CD14-positive monocyte (primary cell): ENCODE measurements at regions not wholly inside any gene's neighbourhood (a gene's known extent, or its start where the extent isn't known, plus 50 kb on each side); places are given as distances from the start of the nearest gene placed in this dataset.

Experiments
- DNase-seq, 3 donors: peaks; one replicate each; pipeline ENCODE4 v3.0.0-alpha.2; 2011 to 2022
- H2AFZ ChIP-seq: 2 replicates; pipeline ENCODE4 v1.6.0; 2012; ENCODE audit warnings: mild to moderate bottlenecking, low read depth, low read length, inconsistent platforms; ENCODE audit not compliant: insufficient read depth, poor library complexity, severe bottlenecking
- H3K27ac ChIP-seq, 2 donors: 1 replicate in 1 of 2; 2 replicates in 1 of 2; pipeline ENCODE4 v1.5.1; 2012 to 2013; ENCODE audit warnings: low read length in 2 of 2, control low read depth in 1 of 2, inconsistent platforms in 1 of 2, low read depth in 1 of 2, mild to moderate bottlenecking in 1 of 2
- H3K27me3 ChIP-seq, 2 donors: one replicate each; pipeline versions ENCODE4 v1.6.0 to v1.6.1; 2011 to 2013; ENCODE audit warnings: low read length in 2 of 2; ENCODE audit not compliant: control insufficient read depth in 2 of 2, insufficient read depth in 2 of 2
- H3K36me3 ChIP-seq, 2 donors: replicated peaks in 1 of 2; 1 replicate in 1 of 2; 2 replicates in 1 of 2; pipeline versions ENCODE4 v1.5.1 to v1.6.1; 2012 to 2013; ENCODE audit warnings: low read length in 2 of 2, control low read depth in 1 of 2, inconsistent platforms in 1 of 2, mild to moderate bottlenecking in 1 of 2; ENCODE audit not compliant: insufficient read depth in 2 of 2, control insufficient read depth in 1 of 2
- H3K4me1 ChIP-seq, 2 donors: 1 replicate in 1 of 2; 2 replicates in 1 of 2; pipeline versions ENCODE4 v1.5.1 to v1.6.1; 2012 to 2013; ENCODE audit warnings: low read length in 2 of 2, control low read depth in 1 of 2, inconsistent platforms in 1 of 2, mild to moderate bottlenecking in 1 of 2, moderate library complexity in 1 of 2; ENCODE audit not compliant: insufficient read depth in 2 of 2, control insufficient read depth in 1 of 2
- H3K4me2 ChIP-seq: replicated peaks from 2 replicates; pipeline ENCODE3; 2012; ENCODE audit warnings: low read length, moderate library complexity, mild to moderate bottlenecking; ENCODE audit not compliant: poor library complexity, severe bottlenecking; ENCODE audit errors: extremely low read depth
- H3K4me3 ChIP-seq, 3 experiments: fragments of 200-600 bp in 1 of 3; sonication (generic) in 1 of 3; replicated peaks in 1 of 3; 1 replicate in 2 of 3; 2 replicates in 1 of 3; pipeline ENCODE4 v1.5.1; 2011 to 2013; ENCODE audit warnings: low read length in 3 of 3, mild to moderate bottlenecking in 3 of 3, control low read depth in 2 of 3, low read depth in 2 of 3, inconsistent platforms in 1 of 3, moderate library complexity in 1 of 3
- H3K79me2 ChIP-seq: 2 replicates; pipeline ENCODE4 v1.6.0; 2012; ENCODE audit warnings: mild to moderate bottlenecking, control low read depth, inconsistent platforms, low read length, moderate library complexity; ENCODE audit not compliant: insufficient read depth
- H3K9ac ChIP-seq: 2 replicates; pipeline ENCODE4 v1.6.0; 2017; ENCODE audit warnings: low read length, mild to moderate bottlenecking; ENCODE audit not compliant: insufficient read depth, poor library complexity, severe bottlenecking
- H3K9me3 ChIP-seq, 2 donors: replicated peaks in 1 of 2; 1 replicate in 1 of 2; 2 replicates in 1 of 2; pipeline versions ENCODE4 v1.5.1 to v1.6.1; 2012 to 2013; ENCODE audit warnings: low read length in 2 of 2, control low read depth in 1 of 2; ENCODE audit not compliant: control insufficient read depth in 1 of 2, insufficient read depth in 1 of 2
- H4K20me1 ChIP-seq: 2 replicates; pipeline ENCODE4 v1.6.0; 2012; ENCODE audit warnings: mild to moderate bottlenecking, low read length, control low read depth, moderate library complexity; ENCODE audit not compliant: insufficient read depth
- H3K27ac Mint-ChIP-seq, 7 donors: one replicate each; pipeline ENCODE4 v1.8.0; 2020; ENCODE audit warnings: mild to moderate bottlenecking in 7 of 7, mixed read lengths in 7 of 7, moderate library complexity in 6 of 7, inconsistent platforms in 2 of 7
- H3K27me3 Mint-ChIP-seq, 3 donors: one replicate each; pipeline ENCODE4 v1.8.0; 2021 to 2022; ENCODE audit warnings: low read depth in 3 of 3, mild to moderate bottlenecking in 3 of 3, mixed read lengths in 3 of 3, moderate library complexity in 3 of 3, inconsistent platforms in 1 of 3
- H3K36me3 Mint-ChIP-seq, 2 donors: one replicate each; pipeline ENCODE4 v1.8.0; 2020; ENCODE audit warnings: mixed read lengths in 2 of 2, inconsistent platforms in 1 of 2, mild to moderate bottlenecking in 1 of 2
- H3K4me1 Mint-ChIP-seq: one replicate; pipeline ENCODE4 v1.8.0; 2020; ENCODE audit warnings: mild to moderate bottlenecking, mixed read lengths
- H3K4me3 Mint-ChIP-seq, 2 donors: one replicate each; pipeline ENCODE4 v1.8.0; 2020; ENCODE audit warnings: mild to moderate bottlenecking in 2 of 2, mixed read lengths in 2 of 2, moderate library complexity in 1 of 2
- H3K9me3 Mint-ChIP-seq, 7 donors: one replicate each; pipeline ENCODE4 v1.8.0; 2020 to 2022; ENCODE audit warnings: mixed read lengths in 7 of 7, mild to moderate bottlenecking in 6 of 7, moderate library complexity in 6 of 7, inconsistent platforms in 2 of 7
- CTCF ChIP-seq: fragments of 200-600 bp; IDR thresholded peaks from one replicate; pipeline ENCODE4 v1.8.0; 2022; ENCODE audit warnings: antibody characterized with exemption, mild to moderate bottlenecking
- intact Hi-C, 2 donors: fragments of 100-400 bp; cut with micrococcal nuclease; formaldehyde crosslinking; loops; one replicate each; pipeline versions ENCODE4 v1.15.0 to v1.15.1; 2023

- Histone ChIP-seq H3K4me3 (no peak overlapping the region), H3K4me1 (no peaks in the 10 kb centered on the region), H3K9me3 (peaks cover 3 to 7% of the 10 kb centered on the region in 2 donors), H3K4me2 (no peak overlapping the region), H2AFZ (no peak overlapping the region), H3K27me3 (no peaks in the 10 kb centered on the region), H4K20me1 (no peaks in the 10 kb centered on the region), H3K36me3 (no peaks in the 10 kb centered on the region), H3K9ac (no peak overlapping the region), H3K79me2 (no peaks in the 10 kb centered on the region), H3K27ac (no peak overlapping the region)
- Mint-ChIP-seq H3K27ac (no peak overlapping the region), H3K9me3 (peaks cover 0 to 5% (median 2%) of the 10 kb centered on the region in 7 donors), H3K27me3 (no peaks in the 10 kb centered on the region), H3K36me3 (no peaks in the 10 kb centered on the region), H3K4me1 (no peaks in the 10 kb centered on the region), H3K4me3 (no peak overlapping the region)
- intact Hi-C loops: no loop called here
- no peak for DNase-seq
- no peak for TF ChIP-seq CTCF
These were observed 302.9 kb upstream of the NXPH2 start for GRCh38 chr2:139083121-139083520.

DNA sequence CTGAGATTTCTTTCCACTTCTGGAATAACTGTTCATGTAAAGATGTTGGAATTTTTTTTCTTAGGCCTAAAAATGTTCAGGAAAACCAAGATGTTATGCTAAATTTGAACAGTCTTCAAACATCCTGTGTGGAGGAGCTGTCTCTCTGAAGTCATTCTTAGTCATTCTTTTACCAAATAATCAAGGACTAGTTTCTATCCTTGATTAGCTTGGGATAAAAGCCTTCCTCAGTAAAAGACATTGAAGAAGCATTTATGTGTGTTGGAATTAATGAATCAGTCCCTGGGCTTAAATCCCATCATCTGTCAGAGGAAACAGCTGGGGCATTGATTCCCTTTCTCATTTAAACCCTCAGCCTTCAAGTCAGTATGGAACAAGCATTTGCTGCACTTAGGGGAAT is 300.1 kb upstream of the NXPH2 start:
- H3K4me2 ChIP-seq: no peak overlapping the region
- Mint-ChIP-seq H3K4me1 (no peaks in the 10 kb centered on the region), H3K4me3 (no peak overlapping the region), H3K27ac (no peak overlapping the region), H3K27me3 (no peaks in the 10 kb centered on the region), H3K9me3 (peaks cover 0 to 3% (median 0%) of the 10 kb centered on the region in 7 donors), H3K36me3 (no peaks in the 10 kb centered on the region)
- H3K4me1 ChIP-seq: no peaks in the 10 kb centered on the region
- H3K36me3 ChIP-seq: no peaks in the 10 kb centered on the region
- intact Hi-C loops: no loop called here
- H3K9ac ChIP-seq: no peak overlapping the region
- no peaks in the 10 kb centered on the region for H3K27me3 ChIP-seq
- no peak overlapping the region for H3K4me3 ChIP-seq
- no peaks in the 10 kb centered on the region for H4K20me1 ChIP-seq
- H3K79me2 ChIP-seq: no peaks in the 10 kb centered on the region
- no peak overlapping the region for H2AFZ ChIP-seq
- no peak overlapping the region for H3K27ac ChIP-seq
- no peak for TF ChIP-seq CTCF
- peaks cover 0 to 4% of the 10 kb centered on the region in 2 donors for H3K9me3 ChIP-seq
- no peak for DNase-seq
